ENCODE measurements at regions not wholly inside any gene's neighbourhood (a gene's known extent, or its start where the extent isn't known, plus 50 kb on each side); places are given as distances from the start of the nearest gene placed in this dataset.

- H3K27me3 ChIP-seq (ENCODE audit: control insufficient read depth in 5 of 5, insufficient read depth in 4 of 5, low read length in 5 of 5): no peaks in the 10 kb centered on the region
- H3K4me1 ChIP-seq (ENCODE audit: control insufficient read depth in 5 of 5, insufficient read depth in 5 of 5, low read length in 5 of 5): no peaks in the 10 kb centered on the region
- H3K36me3 ChIP-seq (ENCODE audit: control insufficient read depth in 5 of 5, insufficient read depth in 5 of 5, low read length in 5 of 5): no peaks in the 10 kb centered on the region
- peaks cover 0 to 6% (median 0%) of the 10 kb centered on the region in 5 donors for H3K9me3 ChIP-seq (ENCODE audit: control insufficient read depth in 5 of 5, low read length in 5 of 5)
- no peak overlapping the region for H3K27ac ChIP-seq (ENCODE audit: low read depth, low read length)
- no peak overlapping the region for H3K9ac ChIP-seq (ENCODE audit: low read length in 5 of 5)
- no peak overlapping the region for H3K4me3 ChIP-seq (ENCODE audit: low read depth in 1 of 5, low read length in 5 of 5)
Measured at GRCh38 chr2:129236601-129237000, 742.9 kb upstream of the RAB6C start.

GRCh38 chr2:129237966-129238725 is 741.3 kb upstream of the RAB6C start:
- H3K4me3 ChIP-seq (ENCODE audit: low read depth in 1 of 5, low read length in 5 of 5): no peak overlapping the region
- no peak overlapping the region for H3K27ac ChIP-seq (ENCODE audit: low read depth, low read length)
- H3K27me3 ChIP-seq (ENCODE audit: control insufficient read depth in 5 of 5, insufficient read depth in 4 of 5, low read length in 5 of 5): no peaks in the 10 kb centered on the region
- H3K9ac ChIP-seq (ENCODE audit: low read length in 5 of 5): no peak overlapping the region
- peaks cover 0 to 6% (median 0%) of the 10 kb centered on the region in 5 donors for H3K9me3 ChIP-seq (ENCODE audit: control insufficient read depth in 5 of 5, low read length in 5 of 5)
- H3K36me3 ChIP-seq (ENCODE audit: control insufficient read depth in 5 of 5, insufficient read depth in 5 of 5, low read length in 5 of 5): no peaks in the 10 kb centered on the region
- no peaks in the 10 kb centered on the region for H3K4me1 ChIP-seq (ENCODE audit: control insufficient read depth in 5 of 5, insufficient read depth in 5 of 5, low read length in 5 of 5)

- H3K4me1 ChIP-seq (ENCODE audit: control insufficient read depth in 5 of 5, insufficient read depth in 5 of 5, low read length in 5 of 5): no peaks in the 10 kb centered on the region
Measured at GRCh38 chr2:129239141-129239540, 740.3 kb upstream of the RAB6C start.

GRCh38 chr2:129240061-129240460 is 739.4 kb upstream of the RAB6C start:
- Histone ChIP-seq H3K36me3 (ENCODE audit: control insufficient read depth in 5 of 5, insufficient read depth in 5 of 5, low read length in 5 of 5) (no peaks in the 10 kb centered on the region), H3K9me3 (ENCODE audit: control insufficient read depth in 5 of 5, low read length in 5 of 5) (peaks cover 0 to 6% (median 0%) of the 10 kb centered on the region in 5 donors), H3K4me1 (ENCODE audit: control insufficient read depth in 5 of 5, insufficient read depth in 5 of 5, low read length in 5 of 5) (no peaks in the 10 kb centered on the region), H3K27ac (ENCODE audit: low read depth, low read length) (no peak overlapping the region), H3K4me3 (ENCODE audit: low read depth in 1 of 5, low read length in 5 of 5) (no peak overlapping the region), H3K9ac (ENCODE audit: low read length in 5 of 5) (no peak overlapping the region), H3K27me3 (ENCODE audit: control insufficient read depth in 5 of 5, insufficient read depth in 4 of 5, low read length in 5 of 5) (no peaks in the 10 kb centered on the region)

More at GRCh38 chr2:129239141-129239540, 740.3 kb upstream of the RAB6C start:
- Histone ChIP-seq H3K27me3 (ENCODE audit: control insufficient read depth in 5 of 5, insufficient read depth in 4 of 5, low read length in 5 of 5) (no peaks in the 10 kb centered on the region), H3K27ac (ENCODE audit: low read depth, low read length) (no peak overlapping the region), H3K9me3 (ENCODE audit: control insufficient read depth in 5 of 5, low read length in 5 of 5) (peaks cover 0 to 6% (median 0%) of the 10 kb centered on the region in 5 donors), H3K9ac (ENCODE audit: low read length in 5 of 5) (no peak overlapping the region), H3K4me3 (ENCODE audit: low read depth in 1 of 5, low read length in 5 of 5) (no peak overlapping the region), H3K36me3 (ENCODE audit: control insufficient read depth in 5 of 5, insufficient read depth in 5 of 5, low read length in 5 of 5) (no peaks in the 10 kb centered on the region)

- Histone ChIP-seq H3K27ac (ENCODE audit: low read depth, low read length) (no peak overlapping the region), H3K4me3 (ENCODE audit: low read depth in 1 of 5, low read length in 5 of 5) (no peak overlapping the region), H3K4me1 (ENCODE audit: control insufficient read depth in 5 of 5, insufficient read depth in 5 of 5, low read length in 5 of 5) (no peaks in the 10 kb centered on the region), H3K36me3 (ENCODE audit: control insufficient read depth in 5 of 5, insufficient read depth in 5 of 5, low read length in 5 of 5) (no peaks in the 10 kb centered on the region), H3K9ac (ENCODE audit: low read length in 5 of 5) (no peak overlapping the region), H3K9me3 (ENCODE audit: control insufficient read depth in 5 of 5, low read length in 5 of 5) (peaks cover 0 to 8% (median 0%) of the 10 kb centered on the region in 5 donors), H3K27me3 (ENCODE audit: control insufficient read depth in 5 of 5, insufficient read depth in 4 of 5, low read length in 5 of 5) (no peaks in the 10 kb centered on the region)
Measured at GRCh38 chr2:129242269-129242668, 737.2 kb upstream of the RAB6C start.

- H3K9ac ChIP-seq (ENCODE audit: low read length in 5 of 5): no peak overlapping the region
Measured at GRCh38 chr2:129247751-129248150, 731.7 kb upstream of the RAB6C start.

GRCh38 chr2:129248198-129248597 is 731.3 kb upstream of the RAB6C start:
- Histone ChIP-seq H3K9ac (ENCODE audit: low read length in 5 of 5) (no peak overlapping the region), H3K27ac (ENCODE audit: low read depth, low read length) (no peak overlapping the region), H3K4me3 (ENCODE audit: low read depth in 1 of 5, low read length in 5 of 5) (no peak overlapping the region), H3K36me3 (ENCODE audit: control insufficient read depth in 5 of 5, insufficient read depth in 5 of 5, low read length in 5 of 5) (no peaks in the 10 kb centered on the region), H3K27me3 (ENCODE audit: control insufficient read depth in 5 of 5, insufficient read depth in 4 of 5, low read length in 5 of 5) (no peaks in the 10 kb centered on the region), H3K4me1 (ENCODE audit: control insufficient read depth in 5 of 5, insufficient read depth in 5 of 5, low read length in 5 of 5) (no peaks in the 10 kb centered on the region), H3K9me3 (ENCODE audit: control insufficient read depth in 5 of 5, low read length in 5 of 5) (peaks cover 0 to 6% (median 0%) of the 10 kb centered on the region in 5 donors)

More at GRCh38 chr2:129247751-129248150, 731.7 kb upstream of the RAB6C start:
- Histone ChIP-seq H3K27ac (ENCODE audit: low read depth, low read length) (no peak overlapping the region), H3K9me3 (ENCODE audit: control insufficient read depth in 5 of 5, low read length in 5 of 5) (peaks cover 0 to 6% (median 0%) of the 10 kb centered on the region in 5 donors), H3K4me3 (ENCODE audit: low read depth in 1 of 5, low read length in 5 of 5) (no peak overlapping the region), H3K27me3 (ENCODE audit: control insufficient read depth in 5 of 5, insufficient read depth in 4 of 5, low read length in 5 of 5) (no peaks in the 10 kb centered on the region), H3K4me1 (ENCODE audit: control insufficient read depth in 5 of 5, insufficient read depth in 5 of 5, low read length in 5 of 5) (no peaks in the 10 kb centered on the region), H3K36me3 (ENCODE audit: control insufficient read depth in 5 of 5, insufficient read depth in 5 of 5, low read length in 5 of 5) (no peaks in the 10 kb centered on the region)

- no peak overlapping the region for H3K27ac ChIP-seq (ENCODE audit: low read depth, low read length)
- H3K27me3 ChIP-seq (ENCODE audit: control insufficient read depth in 5 of 5, insufficient read depth in 4 of 5, low read length in 5 of 5): no peaks in the 10 kb centered on the region
- no peak overlapping the region for H3K9ac ChIP-seq (ENCODE audit: low read length in 5 of 5)
- no peaks in the 10 kb centered on the region for H3K4me1 ChIP-seq (ENCODE audit: control insufficient read depth in 5 of 5, insufficient read depth in 5 of 5, low read length in 5 of 5)
- no peaks in the 10 kb centered on the region for H3K36me3 ChIP-seq (ENCODE audit: control insufficient read depth in 5 of 5, insufficient read depth in 5 of 5, low read length in 5 of 5)
- H3K4me3 ChIP-seq (ENCODE audit: low read depth in 1 of 5, low read length in 5 of 5): no peak overlapping the region
- H3K9me3 ChIP-seq (ENCODE audit: control insufficient read depth in 5 of 5, low read length in 5 of 5): peaks cover 0 to 2% (median 1%) of the 10 kb centered on the region in 5 donors
Measured at GRCh38 chr2:129252781-129253460, 726.5 kb upstream of the RAB6C start.

GRCh38 chr2:129253461-129253812 is 726.0 kb upstream of the RAB6C start:
- Histone ChIP-seq H3K36me3 (ENCODE audit: control insufficient read depth in 5 of 5, insufficient read depth in 5 of 5, low read length in 5 of 5) (no peaks in the 10 kb centered on the region), H3K9me3 (ENCODE audit: control insufficient read depth in 5 of 5, low read length in 5 of 5) (peaks cover under 1 to 5% (median 5%) of the 10 kb centered on the region in 5 donors), H3K4me1 (ENCODE audit: control insufficient read depth in 5 of 5, insufficient read depth in 5 of 5, low read length in 5 of 5) (no peaks in the 10 kb centered on the region), H3K4me3 (ENCODE audit: low read depth in 1 of 5, low read length in 5 of 5) (no peak overlapping the region), H3K27ac (ENCODE audit: low read depth, low read length) (no peak overlapping the region), H3K27me3 (ENCODE audit: control insufficient read depth in 5 of 5, insufficient read depth in 4 of 5, low read length in 5 of 5) (no peaks in the 10 kb centered on the region), H3K9ac (ENCODE audit: low read length in 5 of 5) (no peak overlapping the region)

- Histone ChIP-seq H3K4me3 (ENCODE audit: low read depth in 1 of 5, low read length in 5 of 5) (no peak overlapping the region), H3K27me3 (ENCODE audit: control insufficient read depth in 5 of 5, insufficient read depth in 4 of 5, low read length in 5 of 5) (no peaks in the 10 kb centered on the region), H3K9me3 (ENCODE audit: control insufficient read depth in 5 of 5, low read length in 5 of 5) (peaks cover 10 to 15% (median 12%) of the 10 kb centered on the region in 5 donors), H3K36me3 (ENCODE audit: control insufficient read depth in 5 of 5, insufficient read depth in 5 of 5, low read length in 5 of 5) (no peaks in the 10 kb centered on the region), H3K9ac (ENCODE audit: low read length in 5 of 5) (no peak overlapping the region), H3K27ac (ENCODE audit: low read depth, low read length) (no peak overlapping the region), H3K4me1 (ENCODE audit: control insufficient read depth in 5 of 5, insufficient read depth in 5 of 5, low read length in 5 of 5) (no peaks in the 10 kb centered on the region)
Measured at GRCh38 chr2:129254718-129255117, 724.7 kb upstream of the RAB6C start.
